PC-3 (cell line): ENCODE measurements at regions not wholly inside any gene's neighbourhood (a gene's known extent, or its start where the extent isn't known, plus 50 kb on each side); places are given as distances from the start of the nearest gene placed in this dataset.

Experiments
- CTCF ChIP-seq: fragments of 300-600 bp; sonication (generic); conservative IDR thresholded peaks from 2 replicates; pipeline ENCODE4 v1.5.1; 2017; ENCODE audit warnings: antibody characterized with exemption, low read depth, mild to moderate bottlenecking, low read length
- EZH2 ChIP-seq: fragments of 300-600 bp; sonication (generic); IDR thresholded peaks from one replicate; pipeline ENCODE4 v1.6.1; 2017; ENCODE audit warnings: antibody characterized with exemption, mild to moderate bottlenecking, low read length; ENCODE audit not compliant: unreplicated experiment
- EZH2phosphoT487 ChIP-seq: fragments of 300-600 bp; sonication (generic); IDR thresholded peaks from 2 replicates; pipeline ENCODE4 v1.6.1; 2018; ENCODE audit warnings: mild to moderate bottlenecking, antibody characterized with exemption, low read length, borderline replicate concordance

GRCh38 chr15:69539345-69539744 is 86.7 kb downstream of the RPLP1 start:
- TF ChIP-seq CTCF = no peak
- TF ChIP-seq EZH2phosphoT487 = no peak
- no peak for TF ChIP-seq EZH2
